Mesothelial cell of epicardium (in vitro differentiated cells): ENCODE measurements at regions not wholly inside any gene's neighbourhood (a gene's known extent, or its start where the extent isn't known, plus 50 kb on each side); places are given as distances from the start of the nearest gene placed in this dataset.
"Not testable (repeated sequence)": the region's sequence is repeated elsewhere in the genome, so short reads cannot be mapped to it uniquely, and the experiment has no call there.

ENCODE experiments used
- DNase-seq, 2 experiments: peaks; one replicate each; pipeline ENCODE4 v3.0.0; 2021; ENCODE audit warnings: low spot score in 2 of 2; ENCODE audit not compliant: unreplicated experiment in 2 of 2
- H3K27ac Mint-ChIP-seq: 2 replicates; pipeline ENCODE4 v1.8.0; 2021; ENCODE audit warnings: mixed read lengths
- H3K27me3 Mint-ChIP-seq: 2 replicates; pipeline ENCODE4 v1.8.0; 2021; ENCODE audit warnings: low read depth, mixed read lengths
- H3K36me3 Mint-ChIP-seq: 2 replicates; pipeline ENCODE4 v1.8.0; 2021; ENCODE audit warnings: mixed read lengths
- H3K4me1 Mint-ChIP-seq: 2 replicates; pipeline ENCODE4 v1.8.0; 2021; ENCODE audit warnings: mixed read lengths
- H3K4me3 Mint-ChIP-seq: 2 replicates; pipeline ENCODE4 v1.8.0; 2021; ENCODE audit warnings: mild to moderate bottlenecking, moderate library complexity, mixed read lengths
- H3K9me3 Mint-ChIP-seq: 2 replicates; pipeline ENCODE4 v1.8.0; 2021; ENCODE audit warnings: mixed read lengths
- TF ChIP-seq, protein P1 (sequence below): fragments of 200-600 bp; sonication (generic); IDR thresholded peaks from one replicate; pipeline ENCODE4 v1.5.0; 2021; ENCODE audit warnings: antibody characterized with exemption; ENCODE audit not compliant: unreplicated experiment

DNA sequence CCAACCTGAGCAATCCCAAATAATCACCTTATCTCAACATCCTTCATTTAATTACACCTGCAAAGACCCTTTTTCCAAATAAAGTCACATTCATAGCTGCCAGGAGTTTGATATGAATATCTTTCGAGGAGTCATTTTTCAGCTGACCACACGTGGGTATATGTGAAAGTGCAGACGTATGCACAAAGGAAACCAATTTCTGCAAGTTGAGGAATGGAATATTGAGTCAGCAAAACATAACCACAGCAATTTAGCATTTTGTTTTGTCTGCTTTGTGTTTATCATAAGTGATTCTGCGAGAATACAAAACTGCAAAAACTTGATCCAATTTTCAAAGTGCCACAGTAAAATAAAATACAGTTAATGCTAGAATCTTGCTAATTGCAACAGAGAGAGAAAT lies 295.9 kb downstream of the SUCLA2 start:
- Mint-ChIP-seq H3K27me3 (no peaks in the 10 kb centered on the region), H3K9me3 (no peaks in the 10 kb centered on the region), H3K27ac (no peak overlapping the region), H3K36me3 (no peaks in the 10 kb centered on the region), H3K4me1 (peaks cover 8% of the 10 kb centered on the region), H3K4me3 (no peak overlapping the region)
- DNase-seq = no peak
- TF ChIP-seq, protein P1, sequence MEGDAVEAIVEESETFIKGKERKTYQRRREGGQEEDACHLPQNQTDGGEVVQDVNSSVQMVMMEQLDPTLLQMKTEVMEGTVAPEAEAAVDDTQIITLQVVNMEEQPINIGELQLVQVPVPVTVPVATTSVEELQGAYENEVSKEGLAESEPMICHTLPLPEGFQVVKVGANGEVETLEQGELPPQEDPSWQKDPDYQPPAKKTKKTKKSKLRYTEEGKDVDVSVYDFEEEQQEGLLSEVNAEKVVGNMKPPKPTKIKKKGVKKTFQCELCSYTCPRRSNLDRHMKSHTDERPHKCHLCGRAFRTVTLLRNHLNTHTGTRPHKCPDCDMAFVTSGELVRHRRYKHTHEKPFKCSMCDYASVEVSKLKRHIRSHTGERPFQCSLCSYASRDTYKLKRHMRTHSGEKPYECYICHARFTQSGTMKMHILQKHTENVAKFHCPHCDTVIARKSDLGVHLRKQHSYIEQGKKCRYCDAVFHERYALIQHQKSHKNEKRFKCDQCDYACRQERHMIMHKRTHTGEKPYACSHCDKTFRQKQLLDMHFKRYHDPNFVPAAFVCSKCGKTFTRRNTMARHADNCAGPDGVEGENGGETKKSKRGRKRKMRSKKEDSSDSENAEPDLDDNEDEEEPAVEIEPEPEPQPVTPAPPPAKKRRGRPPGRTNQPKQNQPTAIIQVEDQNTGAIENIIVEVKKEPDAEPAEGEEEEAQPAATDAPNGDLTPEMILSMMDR = no peak

DNA sequence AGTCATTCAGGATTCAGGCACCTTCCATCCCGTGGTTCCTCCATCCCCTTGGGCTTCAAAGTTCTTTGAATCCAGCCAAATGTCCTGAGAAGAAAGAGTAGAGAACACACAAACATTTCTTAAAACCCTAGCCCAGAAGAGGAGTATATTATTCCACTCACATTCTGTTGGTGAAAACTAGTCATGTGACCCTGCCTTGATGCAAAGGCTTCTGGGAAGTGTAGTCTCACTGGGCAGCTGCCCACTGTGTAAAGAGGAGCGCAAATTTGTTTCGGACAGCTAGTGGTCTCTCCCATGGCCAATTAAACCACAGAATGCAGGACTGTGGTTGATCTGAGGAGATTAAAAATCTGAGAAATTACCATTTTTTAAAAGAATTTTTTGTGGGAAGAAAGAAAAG lies 304.4 kb downstream of the SUCLA2 start:
- Mint-ChIP-seq H3K9me3 (no peaks in the 10 kb centered on the region), H3K4me1 (no peaks in the 10 kb centered on the region), H3K27ac (no peak overlapping the region), H3K4me3 (no peak overlapping the region), H3K36me3 (no peaks in the 10 kb centered on the region), H3K27me3 (no peaks in the 10 kb centered on the region)
- no peak for DNase-seq
- TF ChIP-seq, protein P1 = no peak

DNA sequence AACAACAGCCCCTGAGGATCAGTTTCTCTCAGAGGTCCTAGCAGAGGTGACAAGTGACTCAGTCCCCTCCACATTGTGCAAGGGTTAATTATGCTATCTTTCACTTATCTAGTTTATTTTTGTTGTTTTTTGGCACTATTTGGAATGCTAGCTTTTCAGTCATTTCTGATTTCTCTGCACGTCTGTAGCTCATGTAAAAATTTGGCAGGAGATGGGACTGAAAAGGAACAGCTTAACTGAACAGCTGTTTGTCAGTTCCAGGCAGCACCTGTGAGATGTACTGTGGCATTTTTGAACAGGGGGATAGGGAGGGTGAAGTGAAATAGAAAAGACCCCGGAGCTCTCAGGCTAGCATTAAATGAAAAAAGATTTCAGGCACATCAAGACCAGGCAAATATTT lies 313.5 kb downstream of the SUCLA2 start:
- DNase-seq = no peak
- no peak overlapping the region for H3K4me3 Mint-ChIP-seq
- H3K9me3 Mint-ChIP-seq = peaks cover 14% of the 10 kb centered on the region
- H3K36me3 Mint-ChIP-seq = no peaks in the 10 kb centered on the region
- H3K27ac Mint-ChIP-seq = no peak overlapping the region
- peaks cover 22% of the 10 kb centered on the region for H3K27me3 Mint-ChIP-seq
- TF ChIP-seq, protein P1 = no peak
- no peaks in the 10 kb centered on the region for H3K4me1 Mint-ChIP-seq

DNA sequence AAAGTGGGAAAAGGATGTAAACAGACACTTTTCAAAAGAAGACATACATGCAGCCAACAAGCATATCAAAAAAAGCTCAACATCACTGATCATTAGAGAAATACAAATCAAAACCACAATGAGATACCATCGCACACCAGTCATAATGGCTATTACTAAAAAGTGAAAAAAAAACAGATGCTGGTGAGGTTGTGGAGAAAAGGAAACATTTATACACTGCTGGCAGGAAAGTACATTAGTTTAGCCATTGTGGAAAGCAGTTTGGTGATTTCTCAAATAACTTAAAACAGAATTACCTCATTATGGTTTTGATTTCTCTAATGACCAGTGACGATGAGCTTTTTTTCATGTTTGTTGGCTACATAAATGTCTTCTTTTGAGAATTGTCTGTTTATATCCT lies 315.9 kb downstream of the SUCLA2 start:
- H3K4me1 Mint-ChIP-seq, H3K27ac Mint-ChIP-seq, H3K4me3 Mint-ChIP-seq, H3K36me3 Mint-ChIP-seq, DNase-seq: not testable (repeated sequence)
- Mint-ChIP-seq H3K27me3 (peaks cover 24% of the 10 kb centered on the region), H3K9me3 (peaks cover 14% of the 10 kb centered on the region)

DNA sequence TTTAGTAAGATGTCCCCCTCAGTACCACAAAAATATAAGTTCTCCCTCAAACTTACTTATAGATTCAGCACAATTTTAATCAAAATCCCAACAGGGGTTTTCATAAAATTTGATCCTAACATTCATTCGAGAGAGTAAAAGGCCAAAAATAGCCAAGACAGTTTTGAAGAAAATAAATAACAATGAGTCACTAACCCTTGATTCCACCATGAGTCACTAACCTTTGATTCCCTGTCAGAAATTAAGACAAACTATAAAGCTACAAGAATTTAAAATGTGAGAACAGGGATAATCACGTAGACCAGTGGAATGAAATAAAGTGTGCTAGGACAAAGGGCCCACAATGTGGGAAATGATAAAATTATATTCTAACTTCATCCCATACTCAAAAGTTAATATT lies 320.3 kb downstream of the SUCLA2 start:
- TF ChIP-seq, protein P1 = no peak
- H3K36me3 Mint-ChIP-seq = no peaks in the 10 kb centered on the region
- H3K27ac Mint-ChIP-seq = no peak overlapping the region
- no peak overlapping the region for H3K4me3 Mint-ChIP-seq
- H3K4me1 Mint-ChIP-seq = no peaks in the 10 kb centered on the region
- no peak for DNase-seq
- peaks cover 11% of the 10 kb centered on the region for H3K27me3 Mint-ChIP-seq
- peaks cover 14% of the 10 kb centered on the region for H3K9me3 Mint-ChIP-seq

DNA sequence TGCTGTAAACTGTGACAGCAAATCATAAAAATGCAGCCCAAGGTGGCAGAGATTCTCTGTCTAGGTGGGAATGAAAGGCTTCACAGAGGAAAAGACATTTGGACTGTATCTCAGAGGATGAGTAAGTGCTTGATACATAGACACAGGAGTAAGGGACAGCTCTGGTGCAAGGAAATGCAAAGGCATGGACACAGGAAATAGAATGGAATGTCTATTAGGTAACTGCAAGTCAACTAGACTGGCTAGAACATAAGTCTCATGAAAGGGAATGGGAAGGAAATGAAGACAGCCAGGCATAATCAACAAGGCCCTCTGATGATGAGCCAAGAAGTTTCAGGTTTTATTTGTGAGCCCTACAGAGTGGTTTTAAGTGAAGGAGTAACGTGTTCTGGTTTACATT lies 321.7 kb downstream of the SUCLA2 start:
- TF ChIP-seq, protein P1 = no peak
- Mint-ChIP-seq H3K4me3 (no peak overlapping the region), H3K9me3 (peaks cover 9% of the 10 kb centered on the region), H3K36me3 (no peaks in the 10 kb centered on the region), H3K27ac (no peak overlapping the region), H3K27me3 (peaks cover 13% of the 10 kb centered on the region), H3K4me1 (no peaks in the 10 kb centered on the region)
- DNase-seq = no peak
